ENCODE measurements at regions not wholly inside any gene's neighbourhood (a gene's known extent, or its start where the extent isn't known, plus 50 kb on each side); places are given as distances from the start of the nearest gene placed in this dataset.

GRCh38 chr18:40094441-40094840 is 1860.6 kb upstream of the PIK3C3 start:
- in situ Hi-C loops (cut with MboI) (no loop called here), intact Hi-C loops (cut with micrococcal nuclease; ENCODE audit: unreplicated experiment) (no loop called here)
- POLR2A ChIA-PET: no interaction called here
- Histone ChIP-seq H3K9me3 (replicated peaks; ENCODE audit: control insufficient read depth, insufficient read depth, low read length) (no peaks in the 10 kb centered on the region), H3K27ac (ENCODE audit: control insufficient read depth, insufficient read depth) (no peak overlapping the region), H2AFZ (ENCODE audit: control insufficient read depth, low read depth, low read length) (no peak overlapping the region), H4K20me1 (ENCODE audit: control insufficient read depth, insufficient read depth) (no peaks in the 10 kb centered on the region), H3K9ac (ENCODE audit: control insufficient read depth, insufficient read depth, low read length) (no peak overlapping the region), H3K36me3 (ENCODE audit: control insufficient read depth in 2 of 2, insufficient read depth in 2 of 2, low read length in 1 of 2) (no peaks in the 10 kb centered on the region), H3K79me2 (ENCODE audit: control insufficient read depth, insufficient read depth, low read length) (no peaks in the 10 kb centered on the region), H3K27me3 (replicated peaks in 1 of 2; ENCODE audit: control insufficient read depth in 2 of 2, insufficient read depth in 2 of 2, low read length in 1 of 2) (no peaks in the 10 kb centered on the region), H3K4me3 (no peak overlapping the region), H3K4me2 (ENCODE audit: control insufficient read depth, insufficient read depth) (no peak overlapping the region), H3K4me1 (ENCODE audit: control insufficient read depth, insufficient read depth, low read length) (no peaks in the 10 kb centered on the region)
- ATAC-seq (peak; percentile 55), DNase-seq (ENCODE audit: low read depth, low spot score) (no peak), FAIRE-seq (no peak)
- SMC1A ChIA-PET (ENCODE audit: uncharacterized antibody, unreplicated experiment): interaction anchor here (0.6 to 1.7 kb wide), 2 partner anchors 15 to 1745 kb away, joined by 3 to 7 read pairs; no protein-coding TSS in a partner anchor
- CTCF ChIA-PET: no interaction called here
- BruUV-seq (replicated peaks): no TSS peak
- RAD21 ChIA-PET (ENCODE audit: unreplicated experiment): no interaction called here
- WGBS (ENCODE audit: insufficient coverage, insufficient replicate concordance, low lambda C conversion rate, missing lambda C conversion rate): 5% methylated on average over 2 of the region's 2 CpGs
- TF ChIP-seq SMAD5 (IDR thresholded peaks at IDR 0.05; ENCODE audit: low read depth) (no peak), HSF1 (IDR thresholded peaks at IDR 0.05; ENCODE audit: low read depth, low read length) (no peak), TARDBP (IDR thresholded peaks at IDR 0.05; ENCODE audit: borderline replicate concordance) (no peak), EED (IDR thresholded peaks at IDR 0.05; ENCODE audit: low read depth) (no peak), ZBTB33 (IDR thresholded peaks at IDR 0.05) (no peak), E4F1 (IDR thresholded peaks at IDR 0.05; ENCODE audit: borderline replicate concordance, partially characterized antibody) (no peak), FOXK2 (IDR thresholded peaks at IDR 0.05) (no peak), ATF3 (IDR thresholded peaks at IDR 0.05; ENCODE audit: borderline replicate concordance, extremely low read depth, low read depth, low read length) (no peak), CEBPZ (IDR thresholded peaks at IDR 0.05; ENCODE audit: low read depth, low read length) (no peak), RB1 (IDR thresholded peaks at IDR 0.05; ENCODE audit: borderline replicate concordance) (no peak), BMI1 (IDR thresholded peaks at IDR 0.05; ENCODE audit: borderline replicate concordance) (no peak), GABPA (IDR thresholded peaks at IDR 0.05; ENCODE audit: low read depth) (no peak), NKRF (conservative IDR thresholded peaks at IDR 0.05) (no peak)

All from GM12878 (cell line).